GM12878 (cell line): ENCODE measurements at regions not wholly inside any gene's neighbourhood (a gene's known extent, or its start where the extent isn't known, plus 50 kb on each side); places are given as distances from the start of the nearest gene placed in this dataset.

Experiments
- ATAC-seq: fragments of 200-7000 bp; cut with Tn5 transposase; 3 replicates; pipeline ENCODE4 v1.9.1; 2020; ENCODE audit warnings: mild to moderate bottlenecking, moderate library complexity
- BruUV-seq: library from RNA; stranded (reverse); fragments of 400-500 nt; replicated peaks from 2 replicates; lab custom pipeline; 2021; lab: Mats Ljungman, UMichigan
- CTCF ChIA-PET: fragments of 300-600 bp; sonication (Branson Sonifier 250); formaldehyde crosslinking; extraction: SDS; loops from one replicate; lab custom pipeline; 2021; ENCODE audit warnings: inconsistent platforms; lab: Yijun Ruan, JAX
- POLR2A ChIA-PET: fragments of 350-600 bp; formaldehyde crosslinking; extraction: SDS; loops from one replicate; lab custom pipeline; 2021; ENCODE audit warnings: inconsistent platforms; lab: Charles Lee
- RAD21 ChIA-PET: fragments of 300-600 bp; sonication (Branson Sonifier 250); formaldehyde crosslinking; loops from one replicate; lab custom pipeline; 2023; ENCODE audit warnings: antibody characterized with exemption; ENCODE audit not compliant: unreplicated experiment; lab: Charles Lee
- SMC1A ChIA-PET: fragments of 300-600 bp; sonication (Branson Sonifier 250); formaldehyde crosslinking; loops from one replicate; lab custom pipeline; 2023; ENCODE audit not compliant: unreplicated experiment, uncharacterized antibody; lab: Charles Lee
- DNase-seq: peaks from one replicate; pipeline ENCODE4 v3.0.0-alpha.2; 2011; ENCODE audit warnings: low read depth, low spot score
- FAIRE-seq: peaks from 3 replicates; lab custom pipeline; 2011; peaks lifted over from hg19 to GRCh38; lab: Jason Lieb, UNC
- H2AFZ ChIP-seq: 2 replicates; pipeline ENCODE4 v1.6.0; 2011; ENCODE audit warnings: low read depth, low read length, control low read depth; ENCODE audit not compliant: control insufficient read depth
- H3K27ac ChIP-seq: 2 replicates; pipeline ENCODE4 v1.5.1; 2011; ENCODE audit warnings: control low read depth; ENCODE audit not compliant: control insufficient read depth, insufficient read depth
- H3K27me3 ChIP-seq, 2 experiments: replicated peaks in 1 of 2; 2 replicates each; pipeline versions ENCODE4 v1.6.0 to v1.6.1; 2011; ENCODE audit warnings: low read length in 1 of 2; ENCODE audit not compliant: control insufficient read depth in 2 of 2, insufficient read depth in 2 of 2
- H3K36me3 ChIP-seq, 2 experiments: 2 replicates each; pipeline ENCODE4 v1.5.1; 2011; ENCODE audit warnings: low read length in 1 of 2; ENCODE audit not compliant: control insufficient read depth in 2 of 2, insufficient read depth in 2 of 2
- H3K4me1 ChIP-seq: 2 replicates; pipeline ENCODE4 v1.6.1; 2011; ENCODE audit warnings: mild to moderate bottlenecking, low read length, moderate library complexity, mixed read lengths; ENCODE audit not compliant: control insufficient read depth, insufficient read depth
- H3K4me2 ChIP-seq: 2 replicates; pipeline ENCODE4 v1.6.0; 2011; ENCODE audit warnings: control low read depth; ENCODE audit not compliant: control insufficient read depth, insufficient read depth
- H3K4me3 ChIP-seq: fragments of 200-600 bp; sonication (generic); 2 replicates; pipeline ENCODE4 v1.5.1; 2016
- H3K79me2 ChIP-seq: 2 replicates; pipeline ENCODE4 v1.6.0; 2011; ENCODE audit warnings: low read length; ENCODE audit not compliant: control insufficient read depth, insufficient read depth
- H3K9ac ChIP-seq: 2 replicates; pipeline ENCODE4 v1.8.0; 2011; ENCODE audit warnings: low read length, control low read depth, mixed read lengths; ENCODE audit not compliant: control insufficient read depth, insufficient read depth
- H3K9me3 ChIP-seq: replicated peaks from 3 replicates; pipeline ENCODE4 v1.5.1; 2011; ENCODE audit warnings: mild to moderate bottlenecking, low read length; ENCODE audit not compliant: control insufficient read depth, insufficient read depth
- H4K20me1 ChIP-seq: 2 replicates; pipeline ENCODE4 v1.6.0; 2011; ENCODE audit not compliant: control insufficient read depth, insufficient read depth
- CBFB ChIP-seq: IDR thresholded peaks from 2 replicates; pipeline ENCODE4 v1.6.1; 2016; ENCODE audit warnings: antibody characterized with exemption, low read depth
- CBX3 ChIP-seq: fragments of 200-600 bp; sonication (generic); IDR thresholded peaks from 2 replicates; pipeline ENCODE4 v1.6.1; 2016; ENCODE audit warnings: low read depth, borderline replicate concordance
- EP300 ChIP-seq, 2 experiments: fragments of 150-350 bp in 1 of 2; IDR thresholded peaks; 2 replicates each; pipeline ENCODE4 v1.6.1; 2011 to 2012; ENCODE audit warnings: low read depth in 2 of 2, low read length in 2 of 2, borderline replicate concordance in 1 of 2, improper control_type of control experiment in 1 of 2, inconsistent platforms in 1 of 2; ENCODE audit not compliant: control insufficient read depth in 1 of 2
- NBN ChIP-seq: fragments of 450-650 bp; IDR thresholded peaks from 2 replicates; pipeline ENCODE4 v1.6.1; 2016
- NFIC ChIP-seq: IDR thresholded peaks from 2 replicates; pipeline ENCODE4 v1.6.1; 2012; ENCODE audit warnings: low read depth, mild to moderate bottlenecking, inconsistent platforms, low read length, moderate library complexity
- NFYA ChIP-seq: IDR thresholded peaks from 2 replicates; pipeline ENCODE4 v1.6.1; 2011; ENCODE audit warnings: low read depth, mild to moderate bottlenecking, low read length, improper control_type of control experiment, borderline replicate concordance
- PML ChIP-seq: IDR thresholded peaks from 2 replicates; pipeline ENCODE4 v1.6.1; 2012; ENCODE audit warnings: low read length, inconsistent platforms
- RCOR1 ChIP-seq: conservative IDR thresholded peaks from 2 replicates; pipeline ENCODE4 v1.6.1; 2012; ENCODE audit warnings: low read depth, low read length, improper control_type of control experiment
- ZSCAN29 ChIP-seq: fragments of 450-650 bp; IDR thresholded peaks from 2 replicates; pipeline ENCODE4 v1.6.1; 2017; ENCODE audit warnings: mild to moderate bottlenecking, moderate library complexity
- WGBS: methylation state at CpG from one replicate; pipeline ENCODE4 v1.1.6; 2016; ENCODE audit warnings: low lambda C conversion rate; ENCODE audit not compliant: insufficient replicate concordance, insufficient coverage; ENCODE audit errors: missing lambda C conversion rate; 5-methylcytosine and 5-hydroxymethylcytosine counted together
- in situ Hi-C: fragments of 300-500 bp; cut with MboI; formaldehyde crosslinking; loops from 9 replicates; pipeline ENCODE4 v1.14.3; 2018; ENCODE audit warnings: mixed read lengths
- intact Hi-C: fragments of 100-400 bp; cut with micrococcal nuclease; formaldehyde crosslinking; loops from one replicate; pipeline ENCODE4 v1.14.2; 2022; ENCODE audit not compliant: unreplicated experiment
- TF ChIP-seq, protein P1 (sequence below): fragments of 450-650 bp; IDR thresholded peaks from 2 replicates; pipeline ENCODE4 v1.6.1; 2016; ENCODE audit warnings: mild to moderate bottlenecking
- TF ChIP-seq, protein P2 (sequence below): fragments of 450-650 bp; IDR thresholded peaks from 2 replicates; pipeline ENCODE4 v1.6.1; 2017; ENCODE audit warnings: mild to moderate bottlenecking, moderate library complexity
- TF ChIP-seq, protein P3 (sequence below): fragments of 450-650 bp; IDR thresholded peaks from 2 replicates; pipeline ENCODE4 v1.6.1; 2018; ENCODE audit warnings: mild to moderate bottlenecking, low read depth, moderate library complexity; ENCODE audit not compliant: partially characterized antibody
- TF ChIP-seq, protein P4 (sequence below): IDR thresholded peaks from 2 replicates; pipeline ENCODE4 v1.6.1; 2011; ENCODE audit warnings: low read depth, mild to moderate bottlenecking, low read length, moderate library complexity, borderline replicate concordance; ENCODE audit errors: extremely low read depth

DNA sequence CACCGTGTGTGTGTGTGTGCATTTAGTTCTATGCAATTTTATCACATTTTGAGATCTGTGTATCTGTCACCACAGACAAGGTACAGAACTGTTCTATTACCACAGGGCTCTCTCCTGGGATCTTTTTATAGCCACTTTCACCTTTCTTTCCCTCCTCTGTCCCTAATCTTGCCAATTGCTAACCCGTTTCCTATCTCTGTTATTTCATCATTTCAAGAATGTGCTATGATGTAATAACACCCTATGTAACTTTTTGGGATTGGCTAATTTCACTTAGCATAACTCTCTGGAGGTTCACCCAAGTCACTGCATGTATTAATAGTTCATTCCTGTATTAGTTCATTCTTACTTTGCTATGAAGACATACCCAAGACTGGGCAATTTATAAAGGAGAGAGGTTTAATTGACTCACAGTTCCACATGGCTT is 657.7 kb downstream of the QKI start:
- H3K4me1 ChIP-seq, result no peaks in the 10 kb centered on the region
- TF ChIP-seq CBX3 (no peak), PML (no peak), NFYA (no peak), NBN (no peak), ZSCAN29 (no peak), NFIC (no peak), RCOR1 (no peak), EP300 (IDR thresholded peaks at IDR 0.05; ENCODE audit: borderline replicate concordance in 1 of 2, control insufficient read depth in 1 of 2, low read depth in 2 of 2, low read length in 2 of 2) (no peak), CBFB (no peak)
- TF ChIP-seq, protein P1, sequence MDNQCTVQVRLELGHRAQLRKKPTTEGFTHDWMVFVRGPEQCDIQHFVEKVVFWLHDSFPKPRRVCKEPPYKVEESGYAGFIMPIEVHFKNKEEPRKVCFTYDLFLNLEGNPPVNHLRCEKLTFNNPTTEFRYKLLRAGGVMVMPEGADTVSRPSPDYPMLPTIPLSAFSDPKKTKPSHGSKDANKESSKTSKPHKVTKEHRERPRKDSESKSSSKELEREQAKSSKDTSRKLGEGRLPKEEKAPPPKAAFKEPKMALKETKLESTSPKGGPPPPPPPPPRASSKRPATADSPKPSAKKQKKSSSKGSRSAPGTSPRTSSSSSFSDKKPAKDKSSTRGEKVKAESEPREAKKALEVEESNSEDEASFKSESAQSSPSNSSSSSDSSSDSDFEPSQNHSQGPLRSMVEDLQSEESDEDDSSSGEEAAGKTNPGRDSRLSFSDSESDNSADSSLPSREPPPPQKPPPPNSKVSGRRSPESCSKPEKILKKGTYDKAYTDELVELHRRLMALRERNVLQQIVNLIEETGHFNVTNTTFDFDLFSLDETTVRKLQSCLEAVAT, result no peak
- TF ChIP-seq, protein P2, sequence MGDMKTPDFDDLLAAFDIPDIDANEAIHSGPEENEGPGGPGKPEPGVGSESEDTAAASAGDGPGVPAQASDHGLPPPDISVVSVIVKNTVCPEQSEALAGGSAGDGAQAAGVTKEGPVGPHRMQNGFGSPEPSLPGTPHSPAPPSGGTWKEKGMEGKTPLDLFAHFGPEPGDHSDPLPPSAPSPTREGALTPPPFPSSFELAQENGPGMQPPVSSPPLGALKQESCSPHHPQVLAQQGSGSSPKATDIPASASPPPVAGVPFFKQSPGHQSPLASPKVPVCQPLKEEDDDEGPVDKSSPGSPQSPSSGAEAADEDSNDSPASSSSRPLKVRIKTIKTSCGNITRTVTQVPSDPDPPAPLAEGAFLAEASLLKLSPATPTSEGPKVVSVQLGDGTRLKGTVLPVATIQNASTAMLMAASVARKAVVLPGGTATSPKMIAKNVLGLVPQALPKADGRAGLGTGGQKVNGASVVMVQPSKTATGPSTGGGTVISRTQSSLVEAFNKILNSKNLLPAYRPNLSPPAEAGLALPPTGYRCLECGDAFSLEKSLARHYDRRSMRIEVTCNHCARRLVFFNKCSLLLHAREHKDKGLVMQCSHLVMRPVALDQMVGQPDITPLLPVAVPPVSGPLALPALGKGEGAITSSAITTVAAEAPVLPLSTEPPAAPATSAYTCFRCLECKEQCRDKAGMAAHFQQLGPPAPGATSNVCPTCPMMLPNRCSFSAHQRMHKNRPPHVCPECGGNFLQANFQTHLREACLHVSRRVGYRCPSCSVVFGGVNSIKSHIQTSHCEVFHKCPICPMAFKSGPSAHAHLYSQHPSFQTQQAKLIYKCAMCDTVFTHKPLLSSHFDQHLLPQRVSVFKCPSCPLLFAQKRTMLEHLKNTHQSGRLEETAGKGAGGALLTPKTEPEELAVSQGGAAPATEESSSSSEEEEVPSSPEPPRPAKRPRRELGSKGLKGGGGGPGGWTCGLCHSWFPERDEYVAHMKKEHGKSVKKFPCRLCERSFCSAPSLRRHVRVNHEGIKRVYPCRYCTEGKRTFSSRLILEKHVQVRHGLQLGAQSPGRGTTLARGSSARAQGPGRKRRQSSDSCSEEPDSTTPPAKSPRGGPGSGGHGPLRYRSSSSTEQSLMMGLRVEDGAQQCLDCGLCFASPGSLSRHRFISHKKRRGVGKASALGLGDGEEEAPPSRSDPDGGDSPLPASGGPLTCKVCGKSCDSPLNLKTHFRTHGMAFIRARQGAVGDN, result no peak
- TF ChIP-seq, protein P3, sequence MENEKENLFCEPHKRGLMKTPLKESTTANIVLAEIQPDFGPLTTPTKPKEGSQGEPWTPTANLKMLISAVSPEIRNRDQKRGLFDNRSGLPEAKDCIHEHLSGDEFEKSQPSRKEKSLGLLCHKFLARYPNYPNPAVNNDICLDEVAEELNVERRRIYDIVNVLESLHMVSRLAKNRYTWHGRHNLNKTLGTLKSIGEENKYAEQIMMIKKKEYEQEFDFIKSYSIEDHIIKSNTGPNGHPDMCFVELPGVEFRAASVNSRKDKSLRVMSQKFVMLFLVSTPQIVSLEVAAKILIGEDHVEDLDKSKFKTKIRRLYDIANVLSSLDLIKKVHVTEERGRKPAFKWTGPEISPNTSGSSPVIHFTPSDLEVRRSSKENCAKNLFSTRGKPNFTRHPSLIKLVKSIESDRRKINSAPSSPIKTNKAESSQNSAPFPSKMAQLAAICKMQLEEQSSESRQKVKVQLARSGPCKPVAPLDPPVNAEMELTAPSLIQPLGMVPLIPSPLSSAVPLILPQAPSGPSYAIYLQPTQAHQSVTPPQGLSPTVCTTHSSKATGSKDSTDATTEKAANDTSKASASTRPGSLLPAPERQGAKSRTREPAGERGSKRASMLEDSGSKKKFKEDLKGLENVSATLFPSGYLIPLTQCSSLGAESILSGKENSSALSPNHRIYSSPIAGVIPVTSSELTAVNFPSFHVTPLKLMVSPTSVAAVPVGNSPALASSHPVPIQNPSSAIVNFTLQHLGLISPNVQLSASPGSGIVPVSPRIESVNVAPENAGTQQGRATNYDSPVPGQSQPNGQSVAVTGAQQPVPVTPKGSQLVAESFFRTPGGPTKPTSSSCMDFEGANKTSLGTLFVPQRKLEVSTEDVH, result no peak
- TF ChIP-seq, protein P4, sequence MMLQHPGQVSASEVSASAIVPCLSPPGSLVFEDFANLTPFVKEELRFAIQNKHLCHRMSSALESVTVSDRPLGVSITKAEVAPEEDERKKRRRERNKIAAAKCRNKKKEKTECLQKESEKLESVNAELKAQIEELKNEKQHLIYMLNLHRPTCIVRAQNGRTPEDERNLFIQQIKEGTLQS, result no peak
- H3K9me3 ChIP-seq, result no peaks in the 10 kb centered on the region; the same call in 2 of the 3 replicates
- no peaks in the 10 kb centered on the region for H4K20me1 ChIP-seq
- ATAC-seq (no peak), DNase-seq (no peak), FAIRE-seq (no peak)
- H3K9ac ChIP-seq, result no peak overlapping the region
- WGBS, result 0% methylated on average over 2 of the region's 2 CpGs
- H2AFZ ChIP-seq, result no peak overlapping the region
- intact Hi-C loops (no loop called here), in situ Hi-C loops (no loop called here)
- no peak overlapping the region for H3K4me3 ChIP-seq
- ChIA-PET CTCF (no interaction called here), RAD21 (no interaction called here), POLR2A (no interaction called here), SMC1A (no interaction called here)
- no peak overlapping the region for H3K27ac ChIP-seq
- BruUV-seq, result no TSS peak
- H3K36me3 ChIP-seq, result no peaks in the 10 kb centered on the region
- no peaks in the 10 kb centered on the region for H3K79me2 ChIP-seq
- H3K27me3 ChIP-seq, result no peaks in the 10 kb centered on the region
- no peak overlapping the region for H3K4me2 ChIP-seq
